ENCODE measurements at regions not wholly inside any gene's neighbourhood (a gene's known extent, or its start where the extent isn't known, plus 50 kb on each side); places are given as distances from the start of the nearest gene placed in this dataset.

DNA sequence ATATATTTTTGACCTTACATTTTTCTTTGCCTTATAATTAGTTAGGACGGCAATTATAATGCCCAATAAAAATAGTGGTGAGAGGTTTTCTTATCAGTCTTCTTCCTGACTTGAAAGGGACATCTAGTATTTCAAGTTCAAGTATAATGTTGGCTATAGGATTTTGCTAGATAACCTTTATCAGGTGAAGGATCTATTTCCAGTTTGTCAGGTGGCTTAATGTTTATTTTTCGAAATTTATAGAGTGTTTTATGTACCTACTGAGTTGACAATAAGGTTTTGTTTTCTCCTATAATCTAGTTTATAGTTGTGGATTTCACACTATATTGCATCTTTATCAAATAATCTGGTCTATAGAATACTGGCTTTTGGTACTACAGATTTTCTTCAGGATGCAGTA is 351.8 kb upstream of the FGF13 start:
- TF ChIP-seq POLR2AphosphoS5 (IDR thresholded peaks at IDR 0.05; ENCODE audit: borderline replicate concordance, low read depth, low read length): no peak
- no peak for TF ChIP-seq EZH2 (IDR thresholded peaks at IDR 0.05)
- no peak for TF ChIP-seq FOXP2 (optimal IDR thresholded peaks at IDR 0.05; ENCODE audit: control extremely low read depth, extremely low read length, insufficient read depth)

All from SK-N-MC (cell line).